GF-D8 (cell line): ENCODE measurements at regions not wholly inside any gene's neighbourhood (a gene's known extent, or its start where the extent isn't known, plus 50 kb on each side); places are given as distances from the start of the nearest gene placed in this dataset.

ENCODE experiments used
- DNase-seq: peaks from one replicate; lab custom pipeline; 2025; lab: John Stamatoyannopoulos, UW

DNA sequence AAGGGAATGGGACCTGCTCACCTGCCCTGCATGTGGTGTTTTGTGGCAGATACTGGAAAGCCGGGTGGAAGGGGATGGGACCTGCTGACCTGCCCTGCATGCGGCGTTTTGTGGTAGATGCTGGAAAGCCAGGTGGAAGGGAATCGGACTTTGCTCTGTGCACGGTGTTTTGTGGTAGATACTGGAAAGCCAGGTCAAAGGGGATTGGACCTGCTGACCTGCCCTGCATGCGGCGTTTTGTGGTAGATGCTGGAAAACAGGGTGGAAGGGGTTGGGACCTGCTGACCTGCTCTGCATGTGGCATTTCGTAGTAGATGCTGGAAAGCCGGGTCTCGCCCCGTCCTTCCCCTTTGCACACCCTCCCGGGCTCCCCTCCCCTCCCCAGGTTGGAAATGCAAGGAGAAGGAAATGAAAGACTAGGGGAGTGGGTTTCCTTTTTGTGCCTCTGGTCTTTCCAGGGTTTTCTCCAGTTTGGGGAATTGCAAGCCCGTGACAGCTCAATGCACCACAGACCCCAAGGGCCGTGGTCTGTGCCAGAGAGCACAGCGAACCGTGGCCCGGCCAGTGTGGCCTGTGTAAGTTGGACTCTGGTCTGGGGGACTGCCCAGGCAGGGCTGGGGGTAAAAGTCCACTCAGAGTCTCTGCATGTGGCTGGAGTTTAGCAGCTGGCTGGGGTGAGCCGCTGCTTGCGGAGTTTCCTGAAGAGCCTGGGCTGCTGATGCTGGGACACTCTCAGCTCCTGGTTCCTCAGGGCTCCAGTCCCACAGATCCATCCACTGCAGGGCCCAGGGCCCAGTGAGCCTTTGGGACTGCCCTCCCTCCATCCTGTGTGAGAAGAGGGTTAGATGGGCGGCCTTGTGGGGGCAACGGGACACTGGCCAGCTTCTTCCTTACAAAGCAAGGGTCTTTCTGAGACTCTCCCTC lies 105.5 kb downstream of the CRYAA start:
- DNase-seq: no peak

DNA sequence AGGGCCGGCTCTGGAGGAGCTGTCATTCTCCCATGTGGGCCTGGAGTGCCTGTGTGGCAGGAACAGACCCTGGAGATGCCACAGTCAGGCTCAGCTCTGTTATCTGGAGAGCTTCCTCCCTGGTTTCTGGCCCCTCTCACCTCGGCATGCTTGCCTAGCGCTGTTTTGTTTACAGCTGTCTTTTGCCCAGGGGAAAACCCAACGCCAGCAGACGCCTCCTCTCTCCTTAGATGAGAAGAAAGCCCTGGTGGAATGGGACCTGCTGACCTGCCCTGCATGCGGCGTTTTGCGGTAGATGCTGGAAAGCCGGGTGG lies 104.9 kb downstream of the CRYAA start:
- DNase-seq: no peak

DNA sequence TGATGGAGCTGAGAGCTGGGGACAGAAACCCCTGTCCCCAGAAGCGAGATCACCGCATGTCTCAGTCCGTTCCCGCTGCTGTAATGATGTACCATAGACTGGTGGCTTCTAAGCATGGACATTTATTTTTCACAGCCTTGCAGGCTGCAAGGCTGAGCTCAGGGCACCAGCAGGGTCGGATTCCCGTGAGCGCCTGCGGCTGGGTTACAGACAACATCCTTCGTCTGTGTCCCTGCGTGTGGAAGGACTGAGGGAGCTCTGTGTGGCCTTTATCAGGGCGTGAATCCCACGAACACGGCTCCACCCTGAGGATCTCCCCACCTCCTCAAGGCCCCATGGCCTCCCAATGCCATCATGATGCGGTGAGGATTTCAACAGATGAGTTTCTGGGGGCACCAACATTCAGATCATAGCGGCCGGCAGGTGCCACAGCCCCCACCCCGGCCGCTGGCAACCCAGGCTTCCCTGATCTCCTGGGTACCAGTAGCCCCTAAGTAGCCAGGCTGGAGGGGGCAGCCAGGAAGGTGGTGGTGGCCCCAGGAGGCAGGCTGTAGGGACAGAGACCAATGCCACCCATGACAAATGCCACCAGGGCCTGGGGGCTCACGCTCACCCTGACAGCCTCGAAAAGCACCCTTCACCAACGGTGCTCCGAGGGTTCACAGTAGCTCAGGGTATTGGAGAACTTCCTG lies 104.4 kb downstream of the CRYAA start:
- DNase-seq: no peak

DNA sequence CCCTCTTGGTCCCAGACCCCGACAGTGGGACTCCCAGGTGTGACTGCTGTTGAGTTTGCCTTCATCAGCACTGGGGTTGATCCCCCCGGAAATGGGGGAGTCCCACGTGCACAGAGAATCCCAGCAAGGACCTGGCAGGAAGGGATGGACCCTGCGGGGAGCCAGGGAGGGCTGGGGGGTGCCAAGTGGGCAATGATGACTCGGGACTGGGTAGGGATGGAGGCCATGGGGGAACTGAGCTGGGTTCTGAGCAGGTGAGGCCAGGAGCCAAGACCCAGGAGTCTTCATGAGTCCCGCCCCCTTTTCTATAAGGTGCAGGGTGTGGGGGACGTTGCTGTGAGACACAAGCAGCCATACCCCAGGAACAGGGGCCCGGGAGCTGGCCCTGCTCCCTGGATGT lies 103.8 kb downstream of the CRYAA start:
- DNase-seq: no peak

DNA sequence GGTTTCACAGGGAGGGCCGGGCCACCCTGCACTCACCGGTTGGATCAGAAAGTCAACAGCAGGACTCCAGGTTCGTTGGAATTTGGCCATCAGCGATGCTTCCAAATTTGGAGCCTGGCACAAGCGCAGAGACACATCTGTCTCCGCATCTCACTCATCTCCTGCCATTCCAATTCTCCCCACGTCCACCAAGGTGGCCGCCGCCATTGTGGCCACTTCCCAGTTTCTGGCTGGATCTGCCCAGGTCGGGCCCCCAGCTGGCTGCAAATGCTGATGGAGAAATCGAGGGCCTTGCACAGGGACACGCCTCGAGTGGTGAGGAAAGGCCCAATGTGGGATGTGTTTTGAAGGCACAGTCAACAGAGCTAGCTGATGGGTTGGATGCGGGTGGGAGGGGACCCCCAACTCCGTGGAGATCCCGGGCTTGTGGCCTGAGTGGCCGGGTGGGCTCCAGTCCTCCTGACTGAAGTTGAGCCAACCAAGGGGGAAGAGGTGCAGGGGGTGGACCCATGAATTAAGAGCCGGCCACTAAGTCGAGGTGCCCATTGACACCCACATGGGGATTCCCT lies 102.7 kb downstream of the CRYAA start:
- no peak for DNase-seq

- DNase-seq: no peak
Observed at GRCh38 chr21:43270800-43271301, 102.0 kb downstream of the CRYAA start.

DNA sequence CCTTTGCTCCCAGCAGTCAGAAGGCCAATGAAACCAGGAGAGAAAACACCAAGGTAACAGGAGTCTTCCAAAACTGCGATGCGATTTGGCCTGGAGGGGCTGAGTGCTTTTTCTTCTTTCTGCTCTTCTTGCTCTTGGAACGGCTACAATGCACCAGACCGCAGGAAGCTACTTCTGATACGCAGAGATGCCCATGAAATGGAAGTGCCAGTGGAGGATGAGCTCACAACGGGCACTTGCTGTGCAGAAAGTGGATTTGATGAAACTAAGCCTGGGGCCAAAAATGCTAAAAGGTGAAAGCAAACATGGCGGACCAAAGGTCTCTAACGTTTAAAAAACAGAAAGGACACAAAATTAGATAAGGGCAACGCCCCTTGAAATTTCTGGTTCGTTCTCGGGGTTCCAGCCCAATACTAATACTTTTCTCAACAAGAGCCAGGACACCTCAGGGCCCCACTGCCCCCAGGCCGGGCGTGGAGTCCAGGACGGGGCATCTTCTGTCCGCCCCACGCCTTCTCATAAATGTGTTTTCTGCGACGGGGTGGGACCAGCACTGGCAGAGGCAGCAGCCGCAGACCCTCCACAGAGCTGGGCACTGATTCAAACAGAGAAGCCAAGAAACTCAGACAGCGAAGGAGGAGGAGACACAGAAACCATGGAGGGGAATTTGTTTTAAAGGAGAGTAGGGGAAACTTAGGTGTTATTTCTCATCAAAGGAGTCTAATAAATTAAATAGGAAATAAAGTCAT lies 101.3 kb downstream of the CRYAA start:
- DNase-seq: no peak

DNA sequence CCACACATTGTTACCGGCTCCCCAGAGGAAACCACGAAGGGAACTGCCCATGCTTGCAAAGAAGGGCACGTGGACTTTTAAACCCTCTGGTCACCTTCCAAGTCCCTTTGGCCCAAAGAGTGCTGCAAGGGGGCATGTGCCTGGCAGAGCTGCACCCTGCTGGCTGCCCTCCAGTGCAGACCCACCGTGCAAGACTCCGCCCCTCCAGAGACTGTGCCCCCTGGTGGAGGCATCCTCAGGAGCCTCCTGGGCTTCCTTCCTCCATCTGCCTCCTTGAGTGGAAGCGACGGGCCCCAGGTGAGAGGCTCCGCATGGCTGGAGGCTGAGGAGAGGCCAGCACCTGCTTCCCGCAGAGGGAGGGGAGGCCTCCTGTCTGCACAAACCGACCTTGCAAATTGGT lies 100.6 kb downstream of the CRYAA start:
- DNase-seq: no peak

DNA sequence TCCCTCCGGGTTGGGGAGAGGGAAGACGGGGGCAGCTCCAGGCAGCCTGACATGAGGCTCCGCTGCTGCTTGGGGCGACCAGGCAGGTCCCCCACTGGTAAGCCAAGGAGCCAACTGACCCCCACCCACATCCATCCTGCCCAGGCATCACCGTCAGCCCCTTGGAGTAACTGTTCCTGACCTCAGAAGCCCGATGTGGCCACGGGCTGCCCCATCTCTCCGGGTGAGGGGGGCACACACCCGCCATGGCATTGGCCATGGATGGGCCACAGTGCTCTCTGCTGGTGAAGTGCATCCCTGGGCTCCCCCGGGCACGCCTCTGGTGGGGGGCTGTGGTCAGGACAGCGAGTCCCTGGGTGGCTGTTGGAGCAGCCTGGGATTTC lies 100.0 kb downstream of the CRYAA start:
- no peak for DNase-seq

- DNase-seq: no peak
Observed at GRCh38 chr21:43268086-43268803, 99.4 kb downstream of the CRYAA start.

DNA sequence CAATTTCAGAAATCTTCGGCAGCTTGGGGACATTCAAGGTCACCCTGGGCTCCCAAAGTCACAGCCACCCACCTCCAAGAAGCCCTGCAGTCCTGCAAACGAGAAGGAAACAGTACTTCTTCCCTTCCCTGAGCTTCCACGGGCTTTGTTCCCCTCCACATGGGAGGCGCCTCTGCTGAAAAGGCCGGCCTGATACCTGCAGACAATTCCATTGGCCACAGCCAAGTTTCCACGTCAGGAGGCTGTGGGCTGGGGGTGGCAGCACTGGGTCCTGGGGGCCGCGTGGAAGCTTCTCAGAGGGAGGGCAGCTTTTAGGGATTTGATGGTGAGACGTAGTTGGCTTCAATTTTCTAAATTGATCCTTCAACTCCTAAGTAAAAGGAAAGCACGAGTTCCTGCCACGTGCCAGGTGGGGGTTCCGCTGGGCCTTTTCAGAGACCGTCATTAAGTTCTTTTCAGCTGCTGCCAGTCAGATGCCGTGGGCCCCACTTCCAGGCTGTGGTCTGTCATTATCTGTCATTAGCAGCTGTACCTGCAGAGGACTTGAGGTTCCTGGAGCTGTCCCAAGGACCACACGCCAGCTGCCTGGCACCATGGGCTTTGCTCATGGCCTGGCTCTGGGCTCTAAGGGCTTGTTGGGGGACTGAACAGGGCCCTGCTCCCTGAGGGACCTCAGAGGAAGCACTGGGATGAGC lies 98.7 kb downstream of the CRYAA start:
- DNase-seq: no peak

DNA sequence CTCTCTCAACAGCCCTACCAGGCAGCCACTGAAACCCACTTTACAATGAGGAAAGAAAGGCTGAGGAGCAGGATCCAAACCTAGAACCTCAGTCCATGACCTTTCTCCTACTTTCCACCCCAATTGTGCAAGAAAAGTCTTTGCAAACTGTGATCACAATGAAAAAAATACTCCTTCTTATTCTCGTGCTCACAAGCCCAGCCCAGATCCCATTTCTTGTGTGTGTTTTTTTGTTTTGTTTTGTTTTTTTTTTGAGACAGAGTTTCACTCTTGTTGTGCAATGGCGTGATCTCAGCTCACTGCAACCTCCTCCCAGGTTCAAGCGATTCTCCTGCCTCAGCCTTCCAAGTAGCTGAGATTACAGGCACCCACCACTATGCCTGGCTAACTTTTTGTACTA lies 97.7 kb downstream of the CRYAA start:
- DNase-seq: no peak

- no peak for DNase-seq
Observed at GRCh38 chr21:43262427-43262826, 93.6 kb downstream of the CRYAA start.
